HG02970 (cell line): ENCODE measurements at regions not wholly inside any gene's neighbourhood (a gene's known extent, or its start where the extent isn't known, plus 50 kb on each side); places are given as distances from the start of the nearest gene placed in this dataset.

Source experiments
- ATAC-seq: cut with Tn5 transposase; IDR thresholded peaks from one replicate; pipeline ENCODE4 v1.9.1; 2021; ENCODE audit warnings: mild to moderate bottlenecking, moderate library complexity, moderate number of reproducible peaks; ENCODE audit not compliant: unreplicated experiment, low FRiP score

DNA sequence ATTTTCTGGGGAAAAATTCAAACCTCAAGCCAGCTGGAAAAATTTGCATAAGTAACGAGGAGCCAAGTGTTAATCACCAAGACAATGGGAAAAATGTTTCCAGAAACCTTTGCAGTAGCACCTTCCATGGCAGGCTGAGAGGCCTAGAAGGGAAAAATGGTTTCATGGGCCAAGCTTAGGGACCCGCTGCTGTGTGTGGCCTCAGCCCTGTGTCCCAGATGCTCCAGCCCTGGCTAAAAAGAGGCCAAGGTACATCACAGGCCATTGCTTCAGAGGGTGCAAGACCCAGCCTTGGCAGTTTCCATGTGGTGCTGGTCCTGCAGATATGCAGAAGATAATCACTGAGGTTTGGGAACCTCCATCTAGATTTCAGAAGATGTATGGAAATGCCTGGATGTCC, 98.3 kb upstream of the NWD2 start:
- no peak for ATAC-seq

DNA sequence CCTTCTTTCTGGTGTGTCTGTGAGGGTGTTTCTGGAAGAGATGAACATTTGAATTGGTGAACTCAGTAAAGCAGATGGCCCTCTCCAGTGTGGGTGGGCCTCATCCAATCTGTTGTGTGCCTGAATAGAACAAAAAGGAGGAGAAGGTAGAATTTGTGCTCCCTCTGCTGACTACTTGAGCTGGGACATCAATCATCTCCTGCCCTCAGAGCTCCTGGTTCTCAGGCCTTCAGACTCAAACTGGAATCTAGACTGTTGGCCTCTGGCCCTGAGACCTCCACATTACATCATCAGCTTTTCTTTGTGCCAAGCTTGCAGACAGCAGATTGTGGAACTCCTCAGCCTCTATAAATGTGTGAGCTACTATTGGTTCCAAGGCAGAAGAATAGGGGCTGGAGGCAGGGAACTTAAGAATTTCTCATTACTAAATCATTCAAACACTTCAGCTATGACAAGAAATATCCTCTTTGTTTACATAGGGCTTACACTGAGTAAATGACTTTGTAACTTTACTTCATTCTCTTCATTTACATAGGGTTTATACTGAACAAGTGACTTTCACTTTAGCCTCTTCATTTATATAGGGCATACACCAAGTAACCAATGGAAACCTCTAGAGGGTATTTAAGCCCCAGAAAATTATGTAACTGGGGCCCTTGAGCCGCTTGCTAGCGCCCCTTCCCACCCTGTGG, 86.9 kb upstream of the NWD2 start:
- ATAC-seq = no peak

DNA sequence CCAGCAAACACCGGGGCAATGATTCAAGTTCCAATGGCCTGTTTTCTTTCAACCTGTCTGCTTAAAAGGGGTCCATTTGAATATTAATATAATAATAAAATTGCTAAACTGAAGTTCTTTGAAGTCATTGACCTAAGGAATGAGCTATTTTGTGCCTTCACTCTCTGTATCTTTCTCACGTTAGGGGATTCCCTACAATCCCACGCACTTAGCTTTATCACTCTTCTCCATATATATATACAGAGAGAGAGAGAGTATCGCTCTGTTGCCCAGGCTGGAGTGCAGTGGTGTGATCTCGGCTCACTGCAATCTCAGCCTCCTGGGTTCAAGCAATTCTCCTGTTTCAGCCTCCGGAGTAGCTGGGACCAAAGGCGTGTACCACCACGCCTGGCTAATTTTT, 83.9 kb upstream of the NWD2 start:
- ATAC-seq = no peak

DNA sequence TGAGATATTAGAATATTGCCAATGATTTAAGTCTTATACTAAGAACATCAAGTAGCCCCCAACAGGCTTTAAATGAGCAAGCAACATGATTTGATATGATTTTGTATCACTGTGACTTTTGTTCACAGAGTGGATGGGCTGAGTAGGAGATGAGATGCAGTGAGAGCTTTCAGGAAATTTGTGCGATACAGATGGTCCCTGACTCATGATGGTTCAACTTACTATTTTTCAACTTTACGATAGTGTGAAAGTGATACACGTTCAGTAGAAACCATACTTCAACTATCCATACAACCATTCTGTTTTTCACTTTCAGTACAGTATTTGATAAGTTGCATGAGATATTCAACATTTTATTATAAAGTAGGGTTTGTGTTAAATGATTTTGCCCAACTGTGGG, 78.7 kb upstream of the NWD2 start:
- no peak for ATAC-seq

DNA sequence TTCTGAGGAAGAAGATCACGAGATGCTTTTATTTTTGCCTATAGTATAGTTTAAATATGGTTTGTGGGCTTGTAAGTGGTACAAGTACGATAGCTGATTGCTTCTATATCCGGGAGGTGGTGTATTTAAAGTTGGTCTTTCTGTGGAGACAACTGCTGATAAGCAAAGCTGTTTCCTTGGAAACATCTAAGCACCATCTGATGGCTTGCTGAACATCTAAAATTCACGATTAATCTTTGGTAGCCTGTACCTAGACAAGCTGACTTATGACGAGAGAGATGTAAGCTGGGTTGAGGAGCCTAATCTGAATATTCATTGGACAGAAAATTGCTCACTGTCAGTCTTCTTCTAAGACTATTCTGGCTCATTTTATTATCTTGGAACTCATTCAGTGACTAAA, 74.6 kb upstream of the NWD2 start:
- no peak for ATAC-seq

DNA sequence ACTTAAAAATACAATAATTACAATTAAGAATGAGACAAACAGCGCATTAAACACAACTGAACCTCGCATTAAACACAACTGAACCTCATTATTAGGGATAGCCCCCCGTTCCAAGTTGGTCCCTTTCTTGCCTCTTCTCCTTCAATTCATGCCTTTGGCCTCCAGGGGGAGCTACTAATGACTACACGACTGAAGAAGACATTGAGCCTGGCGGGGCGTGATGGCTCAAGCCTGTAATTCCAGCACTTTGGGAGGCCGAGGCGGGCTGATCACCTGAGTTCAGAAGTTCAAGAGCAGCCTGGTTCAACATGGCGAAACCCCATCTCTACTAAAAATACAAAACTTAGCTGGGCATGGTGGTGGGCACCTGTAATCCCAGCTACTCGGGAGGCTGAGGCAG, 56.4 kb upstream of the NWD2 start:
- no peak for ATAC-seq
